WTC11 (cell line): ENCODE measurements at regions not wholly inside any gene's neighbourhood (a gene's known extent, or its start where the extent isn't known, plus 50 kb on each side); places are given as distances from the start of the nearest gene placed in this dataset.

Source experiments
- ATAC-seq: fragments of 200-7000 bp; cut with Tn5 transposase; 2 replicates; pipeline ENCODE4 v1.10.0; 2021; ENCODE audit warnings: mild to moderate bottlenecking, moderate library complexity
- CTCF ChIA-PET: fragments of 300-600 bp; sonication (Branson Sonifier 250); formaldehyde crosslinking; loops from one replicate; lab custom pipeline; 2021; ENCODE audit warnings: antibody characterized with exemption; lab: Charles Lee
- POLR2A ChIA-PET: fragments of 350-600 bp; sonication (Branson Sonifier 250); formaldehyde crosslinking; loops from one replicate; lab custom pipeline; 2021; ENCODE audit warnings: antibody characterized with exemption; lab: Charles Lee
- DNase-seq: peaks from one replicate; pipeline ENCODE4 v3.0.0; 2021; ENCODE audit warnings: low spot score
- H3K27ac Mint-ChIP-seq: 2 replicates; pipeline ENCODE4 v1.8.0; 2021; ENCODE audit warnings: mixed read lengths
- H3K27me3 Mint-ChIP-seq: 2 replicates; pipeline ENCODE4 v1.8.0; 2021; ENCODE audit warnings: low read depth, mild to moderate bottlenecking, moderate library complexity, mixed read lengths
- H3K36me3 Mint-ChIP-seq: 2 replicates; pipeline ENCODE4 v1.8.0; 2021; ENCODE audit warnings: mixed read lengths
- H3K4me1 Mint-ChIP-seq: 2 replicates; pipeline ENCODE4 v1.8.0; 2022; ENCODE audit warnings: mixed read lengths
- H3K4me3 Mint-ChIP-seq: 2 replicates; pipeline ENCODE4 v1.8.0; 2021; ENCODE audit warnings: mild to moderate bottlenecking, moderate library complexity, mixed read lengths
- H3K9me3 Mint-ChIP-seq: 2 replicates; pipeline ENCODE4 v1.8.0; 2021; ENCODE audit warnings: mixed read lengths
- CBFB ChIP-seq: sonication (generic); formaldehyde crosslinking; IDR thresholded peaks from 2 replicates; pipeline ENCODE4 v1.8.1; 2022; ENCODE audit warnings: mild to moderate bottlenecking, low read depth, missing genetic modification reagents
- CREM ChIP-seq: sonication (generic); formaldehyde crosslinking; IDR thresholded peaks from 2 replicates; pipeline ENCODE4 v1.8.1; 2022; ENCODE audit warnings: mild to moderate bottlenecking, missing genetic modification reagents, moderate library complexity
- ESRRA ChIP-seq: sonication (generic); formaldehyde crosslinking; IDR thresholded peaks from 2 replicates; pipeline ENCODE4 v1.8.1; 2022; ENCODE audit warnings: mild to moderate bottlenecking, missing genetic modification reagents, borderline replicate concordance
- GABPB1 ChIP-seq: sonication (generic); formaldehyde crosslinking; IDR thresholded peaks from 2 replicates; pipeline ENCODE4 v1.8.1; 2023; ENCODE audit warnings: mild to moderate bottlenecking, missing genetic modification reagents
- GTF2I ChIP-seq: fragments of 250-450 bp; sonication (Bioruptor Pico); conservative IDR thresholded peaks from 2 replicates; pipeline ENCODE4 v1.4.0; 2021; ENCODE audit warnings: mild to moderate bottlenecking
- NFE2L1 ChIP-seq: sonication (generic); formaldehyde crosslinking; IDR thresholded peaks from 2 replicates; pipeline ENCODE4 v1.8.1; 2023; ENCODE audit warnings: missing genetic modification reagents
- NR2C2 ChIP-seq: sonication (generic); formaldehyde crosslinking; IDR thresholded peaks from 2 replicates; pipeline ENCODE4 v1.8.0; 2022; ENCODE audit warnings: mild to moderate bottlenecking, missing genetic modification reagents
- PRRX2 ChIP-seq: fragments of 250-450 bp; sonication (Bioruptor Pico); IDR thresholded peaks from 2 replicates; pipeline ENCODE4 v1.8.0; 2021; ENCODE audit warnings: mild to moderate bottlenecking
- SOX15 ChIP-seq: fragments of 250-450 bp; sonication (Bioruptor Pico); IDR thresholded peaks from 2 replicates; pipeline ENCODE4 v1.9.0; 2021; ENCODE audit warnings: mild to moderate bottlenecking
- TCF7 ChIP-seq: sonication (generic); formaldehyde crosslinking; IDR thresholded peaks from 2 replicates; pipeline ENCODE4 v1.8.0; 2022; ENCODE audit warnings: mild to moderate bottlenecking, low read depth, missing genetic modification reagents, moderate library complexity
- ZBTB43 ChIP-seq: sonication (generic); formaldehyde crosslinking; IDR thresholded peaks from 2 replicates; pipeline ENCODE4 v1.8.1; 2023; ENCODE audit warnings: mild to moderate bottlenecking, missing genetic modification reagents
- ZNF416 ChIP-seq: fragments of 250-450 bp; sonication (Bioruptor Pico); IDR thresholded peaks from 2 replicates; pipeline ENCODE4 v1.9.0; 2021; ENCODE audit warnings: mild to moderate bottlenecking, inconsistent platforms
- ZNF512 ChIP-seq: sonication (generic); formaldehyde crosslinking; IDR thresholded peaks from 2 replicates; pipeline ENCODE4 v1.8.1; 2022; ENCODE audit warnings: missing genetic modification reagents, borderline replicate concordance
- ZNF671 ChIP-seq: fragments of 250-450 bp; sonication (Bioruptor Pico); IDR thresholded peaks from 2 replicates; pipeline ENCODE4 v1.8.0; 2021; ENCODE audit warnings: mild to moderate bottlenecking
- TF ChIP-seq, protein P1 (sequence below): sonication (generic); formaldehyde crosslinking; IDR thresholded peaks from 2 replicates; pipeline ENCODE4 v1.8.1; 2023; ENCODE audit warnings: mild to moderate bottlenecking, missing genetic modification reagents, borderline replicate concordance
- TF ChIP-seq, protein P2 (sequence below): sonication (generic); formaldehyde crosslinking; IDR thresholded peaks from 2 replicates; pipeline ENCODE4 v1.8.0; 2022; ENCODE audit warnings: mild to moderate bottlenecking, missing genetic modification reagents
- TF ChIP-seq, protein P3 (sequence below): fragments of 250-450 bp; sonication (Bioruptor Pico); IDR thresholded peaks from 2 replicates; pipeline ENCODE4 v1.8.0; 2021; ENCODE audit warnings: mild to moderate bottlenecking
- TF ChIP-seq, protein P4 (sequence below): sonication (generic); formaldehyde crosslinking; IDR thresholded peaks from 2 replicates; pipeline ENCODE4 v1.8.1; 2022; ENCODE audit warnings: mild to moderate bottlenecking, missing genetic modification reagents, moderate library complexity, borderline replicate concordance
- TF ChIP-seq, protein P5 (sequence below): sonication (generic); formaldehyde crosslinking; IDR thresholded peaks from 2 replicates; pipeline ENCODE4 v1.8.1; 2022; ENCODE audit warnings: low read depth, missing genetic modification reagents, borderline replicate concordance
- TF ChIP-seq, protein P6 (sequence below): sonication (generic); formaldehyde crosslinking; IDR thresholded peaks from 2 replicates; pipeline ENCODE4 v1.8.0; 2022; ENCODE audit warnings: mild to moderate bottlenecking, missing genetic modification reagents
- TF ChIP-seq, protein P7 (sequence below): sonication (generic); formaldehyde crosslinking; IDR thresholded peaks from 2 replicates; pipeline ENCODE4 v1.8.1; 2023; ENCODE audit warnings: mild to moderate bottlenecking, missing genetic modification reagents, moderate library complexity

GRCh38 chr5:28926422-28926821, 1888.0 kb upstream of the CDH9 start (continued):
- TF ChIP-seq, protein P1, sequence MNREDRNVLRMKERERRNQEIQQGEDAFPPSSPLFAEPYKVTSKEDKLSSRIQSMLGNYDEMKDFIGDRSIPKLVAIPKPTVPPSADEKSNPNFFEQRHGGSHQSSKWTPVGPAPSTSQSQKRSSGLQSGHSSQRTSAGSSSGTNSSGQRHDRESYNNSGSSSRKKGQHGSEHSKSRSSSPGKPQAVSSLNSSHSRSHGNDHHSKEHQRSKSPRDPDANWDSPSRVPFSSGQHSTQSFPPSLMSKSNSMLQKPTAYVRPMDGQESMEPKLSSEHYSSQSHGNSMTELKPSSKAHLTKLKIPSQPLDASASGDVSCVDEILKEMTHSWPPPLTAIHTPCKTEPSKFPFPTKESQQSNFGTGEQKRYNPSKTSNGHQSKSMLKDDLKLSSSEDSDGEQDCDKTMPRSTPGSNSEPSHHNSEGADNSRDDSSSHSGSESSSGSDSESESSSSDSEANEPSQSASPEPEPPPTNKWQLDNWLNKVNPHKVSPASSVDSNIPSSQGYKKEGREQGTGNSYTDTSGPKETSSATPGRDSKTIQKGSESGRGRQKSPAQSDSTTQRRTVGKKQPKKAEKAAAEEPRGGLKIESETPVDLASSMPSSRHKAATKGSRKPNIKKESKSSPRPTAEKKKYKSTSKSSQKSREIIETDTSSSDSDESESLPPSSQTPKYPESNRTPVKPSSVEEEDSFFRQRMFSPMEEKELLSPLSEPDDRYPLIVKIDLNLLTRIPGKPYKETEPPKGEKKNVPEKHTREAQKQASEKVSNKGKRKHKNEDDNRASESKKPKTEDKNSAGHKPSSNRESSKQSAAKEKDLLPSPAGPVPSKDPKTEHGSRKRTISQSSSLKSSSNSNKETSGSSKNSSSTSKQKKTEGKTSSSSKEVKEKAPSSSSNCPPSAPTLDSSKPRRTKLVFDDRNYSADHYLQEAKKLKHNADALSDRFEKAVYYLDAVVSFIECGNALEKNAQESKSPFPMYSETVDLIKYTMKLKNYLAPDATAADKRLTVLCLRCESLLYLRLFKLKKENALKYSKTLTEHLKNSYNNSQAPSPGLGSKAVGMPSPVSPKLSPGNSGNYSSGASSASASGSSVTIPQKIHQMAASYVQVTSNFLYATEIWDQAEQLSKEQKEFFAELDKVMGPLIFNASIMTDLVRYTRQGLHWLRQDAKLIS (CRISPR knock-in tag), result no peak
- TF ChIP-seq PRRX2 (CRISPR knock-in tag) (no peak), ZNF512 (no peak), GABPB1 (CRISPR knock-in tag) (no peak), ZNF671 (no peak), ZNF416 (no peak)
- TF ChIP-seq, protein P2, sequence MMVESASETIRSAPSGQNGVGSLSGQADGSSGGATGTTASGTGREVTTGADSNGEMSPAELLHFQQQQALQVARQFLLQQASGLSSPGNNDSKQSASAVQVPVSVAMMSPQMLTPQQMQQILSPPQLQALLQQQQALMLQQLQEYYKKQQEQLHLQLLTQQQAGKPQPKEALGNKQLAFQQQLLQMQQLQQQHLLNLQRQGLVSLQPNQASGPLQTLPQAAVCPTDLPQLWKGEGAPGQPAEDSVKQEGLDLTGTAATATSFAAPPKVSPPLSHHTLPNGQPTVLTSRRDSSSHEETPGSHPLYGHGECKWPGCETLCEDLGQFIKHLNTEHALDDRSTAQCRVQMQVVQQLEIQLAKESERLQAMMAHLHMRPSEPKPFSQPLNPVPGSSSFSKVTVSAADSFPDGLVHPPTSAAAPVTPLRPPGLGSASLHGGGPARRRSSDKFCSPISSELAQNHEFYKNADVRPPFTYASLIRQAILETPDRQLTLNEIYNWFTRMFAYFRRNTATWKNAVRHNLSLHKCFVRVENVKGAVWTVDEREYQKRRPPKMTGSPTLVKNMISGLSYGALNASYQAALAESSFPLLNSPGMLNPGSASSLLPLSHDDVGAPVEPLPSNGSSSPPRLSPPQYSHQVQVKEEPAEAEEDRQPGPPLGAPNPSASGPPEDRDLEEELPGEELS (CRISPR knock-in tag), result no peak
- TF ChIP-seq, all 79 proteins: peak for 0

GRCh38 chr5:28917631-28918030, 1879.2 kb upstream of the CDH9 start:
- no peak overlapping the region for H3K27ac Mint-ChIP-seq
- no peaks in the 10 kb centered on the region for H3K4me1 Mint-ChIP-seq
- DNase-seq (no peak), ATAC-seq (no peak)
- H3K9me3 Mint-ChIP-seq, result peaks cover 18% of the 10 kb centered on the region
- no peaks in the 10 kb centered on the region; the same call in 1 of the 2 replicates for H3K27me3 Mint-ChIP-seq
- CTCF ChIA-PET, result interaction anchor here (1.3 kb wide), 1 partner anchor 9 kb away, joined by 5 read pairs; no protein-coding TSS in a partner anchor
- POLR2A ChIA-PET, result no interaction called here
- no peak overlapping the region for H3K4me3 Mint-ChIP-seq
- no peaks in the 10 kb centered on the region for H3K36me3 Mint-ChIP-seq
- no peak for TF ChIP-seq NR2C2 (CRISPR knock-in tag)
- no peak for TF ChIP-seq GTF2I (CRISPR knock-in tag)
- no peak for TF ChIP-seq ZBTB43
- TF ChIP-seq CBFB (CRISPR knock-in tag), result no peak
- no peak for TF ChIP-seq SOX15
- TF ChIP-seq CREM, result no peak
- TF ChIP-seq, protein P3, sequence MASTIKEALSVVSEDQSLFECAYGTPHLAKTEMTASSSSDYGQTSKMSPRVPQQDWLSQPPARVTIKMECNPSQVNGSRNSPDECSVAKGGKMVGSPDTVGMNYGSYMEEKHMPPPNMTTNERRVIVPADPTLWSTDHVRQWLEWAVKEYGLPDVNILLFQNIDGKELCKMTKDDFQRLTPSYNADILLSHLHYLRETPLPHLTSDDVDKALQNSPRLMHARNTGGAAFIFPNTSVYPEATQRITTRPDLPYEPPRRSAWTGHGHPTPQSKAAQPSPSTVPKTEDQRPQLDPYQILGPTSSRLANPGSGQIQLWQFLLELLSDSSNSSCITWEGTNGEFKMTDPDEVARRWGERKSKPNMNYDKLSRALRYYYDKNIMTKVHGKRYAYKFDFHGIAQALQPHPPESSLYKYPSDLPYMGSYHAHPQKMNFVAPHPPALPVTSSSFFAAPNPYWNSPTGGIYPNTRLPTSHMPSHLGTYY (CRISPR knock-in tag), result no peak
- TF ChIP-seq, protein P4, sequence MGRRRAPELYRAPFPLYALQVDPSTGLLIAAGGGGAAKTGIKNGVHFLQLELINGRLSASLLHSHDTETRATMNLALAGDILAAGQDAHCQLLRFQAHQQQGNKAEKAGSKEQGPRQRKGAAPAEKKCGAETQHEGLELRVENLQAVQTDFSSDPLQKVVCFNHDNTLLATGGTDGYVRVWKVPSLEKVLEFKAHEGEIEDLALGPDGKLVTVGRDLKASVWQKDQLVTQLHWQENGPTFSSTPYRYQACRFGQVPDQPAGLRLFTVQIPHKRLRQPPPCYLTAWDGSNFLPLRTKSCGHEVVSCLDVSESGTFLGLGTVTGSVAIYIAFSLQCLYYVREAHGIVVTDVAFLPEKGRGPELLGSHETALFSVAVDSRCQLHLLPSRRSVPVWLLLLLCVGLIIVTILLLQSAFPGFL (CRISPR knock-in tag), result no peak
- TF ChIP-seq, protein P5, sequence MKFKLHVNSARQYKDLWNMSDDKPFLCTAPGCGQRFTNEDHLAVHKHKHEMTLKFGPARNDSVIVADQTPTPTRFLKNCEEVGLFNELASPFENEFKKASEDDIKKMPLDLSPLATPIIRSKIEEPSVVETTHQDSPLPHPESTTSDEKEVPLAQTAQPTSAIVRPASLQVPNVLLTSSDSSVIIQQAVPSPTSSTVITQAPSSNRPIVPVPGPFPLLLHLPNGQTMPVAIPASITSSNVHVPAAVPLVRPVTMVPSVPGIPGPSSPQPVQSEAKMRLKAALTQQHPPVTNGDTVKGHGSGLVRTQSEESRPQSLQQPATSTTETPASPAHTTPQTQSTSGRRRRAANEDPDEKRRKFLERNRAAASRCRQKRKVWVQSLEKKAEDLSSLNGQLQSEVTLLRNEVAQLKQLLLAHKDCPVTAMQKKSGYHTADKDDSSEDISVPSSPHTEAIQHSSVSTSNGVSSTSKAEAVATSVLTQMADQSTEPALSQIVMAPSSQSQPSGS (CRISPR knock-in tag), result no peak
- TF ChIP-seq PRRX2 (CRISPR knock-in tag), result no peak
- TF ChIP-seq TCF7 (CRISPR knock-in tag), result no peak
- no peak for TF ChIP-seq NFE2L1 (CRISPR knock-in tag)
- TF ChIP-seq, protein P6, sequence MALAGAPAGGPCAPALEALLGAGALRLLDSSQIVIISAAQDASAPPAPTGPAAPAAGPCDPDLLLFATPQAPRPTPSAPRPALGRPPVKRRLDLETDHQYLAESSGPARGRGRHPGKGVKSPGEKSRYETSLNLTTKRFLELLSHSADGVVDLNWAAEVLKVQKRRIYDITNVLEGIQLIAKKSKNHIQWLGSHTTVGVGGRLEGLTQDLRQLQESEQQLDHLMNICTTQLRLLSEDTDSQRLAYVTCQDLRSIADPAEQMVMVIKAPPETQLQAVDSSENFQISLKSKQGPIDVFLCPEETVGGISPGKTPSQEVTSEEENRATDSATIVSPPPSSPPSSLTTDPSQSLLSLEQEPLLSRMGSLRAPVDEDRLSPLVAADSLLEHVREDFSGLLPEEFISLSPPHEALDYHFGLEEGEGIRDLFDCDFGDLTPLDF (CRISPR knock-in tag), result no peak
- TF ChIP-seq ZNF671, result no peak
- TF ChIP-seq, protein P7, sequence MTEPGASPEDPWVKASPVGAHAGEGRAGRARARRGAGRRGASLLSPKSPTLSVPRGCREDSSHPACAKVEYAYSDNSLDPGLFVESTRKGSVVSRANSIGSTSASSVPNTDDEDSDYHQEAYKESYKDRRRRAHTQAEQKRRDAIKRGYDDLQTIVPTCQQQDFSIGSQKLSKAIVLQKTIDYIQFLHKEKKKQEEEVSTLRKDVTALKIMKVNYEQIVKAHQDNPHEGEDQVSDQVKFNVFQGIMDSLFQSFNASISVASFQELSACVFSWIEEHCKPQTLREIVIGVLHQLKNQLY (CRISPR knock-in tag), result no peak
- TF ChIP-seq ESRRA (CRISPR knock-in tag), result no peak
